WI38 (cell line): ENCODE measurements at regions not wholly inside any gene's neighbourhood (a gene's known extent, or its start where the extent isn't known, plus 50 kb on each side); places are given as distances from the start of the nearest gene placed in this dataset.

Source experiments
- H3K4me3 ChIP-seq: 2 replicates; pipeline ENCODE4 v1.5.1; 2011; ENCODE audit warnings: low read depth, mild to moderate bottlenecking, control low read depth, low read length
- CTCF ChIP-seq: IDR thresholded peaks from 2 replicates; pipeline ENCODE4 v1.5.1; 2012; ENCODE audit warnings: low read depth, mild to moderate bottlenecking, control low read depth, low read length

- H3K4me3 ChIP-seq = peak overlapping the region; percentile 44
- TF ChIP-seq CTCF = peak; percentile 74
Observed at GRCh38 chr9:119556129-119556875, 187.1 kb upstream of the BRINP1 start.

- H3K4me3 ChIP-seq = no peak overlapping the region
- no peak for TF ChIP-seq CTCF
Observed at GRCh38 chr9:119544492-119544891, 175.3 kb upstream of the BRINP1 start.

- TF ChIP-seq CTCF = no peak
Observed at GRCh38 chr9:119537138-119537537, 167.9 kb upstream of the BRINP1 start.

GRCh38 chr9:119533504-119533903, 164.3 kb upstream of the BRINP1 start:
- H3K4me3 ChIP-seq = no peak overlapping the region
- TF ChIP-seq CTCF = no peak

More at GRCh38 chr9:119537138-119537537, 167.9 kb upstream of the BRINP1 start:
- no peak overlapping the region for H3K4me3 ChIP-seq

- no peak overlapping the region for H3K4me3 ChIP-seq
- no peak for TF ChIP-seq CTCF
Observed at GRCh38 chr9:119526698-119527097, 157.5 kb upstream of the BRINP1 start.

GRCh38 chr9:119523508-119523907, 154.3 kb upstream of the BRINP1 start:
- TF ChIP-seq CTCF = no peak
- no peak overlapping the region for H3K4me3 ChIP-seq

GRCh38 chr9:119522381-119522780, 153.1 kb upstream of the BRINP1 start:
- H3K4me3 ChIP-seq = no peak overlapping the region
- TF ChIP-seq CTCF = no peak
